Right lobe of liver (tissue), 6 donors: ENCODE measurements at regions not wholly inside any gene's neighbourhood (a gene's known extent, or its start where the extent isn't known, plus 50 kb on each side); places are given as distances from the start of the nearest gene placed in this dataset.

Experiments
- ATAC-seq, 4 donors: fragments of 200-7000 bp; cut with Tn5 transposase; one replicate each; pipeline ENCODE4 v1.9.1; 2020; ENCODE audit warnings: mild to moderate bottlenecking in 4 of 4, moderate library complexity in 4 of 4
- DNase-seq, 3 donors: peaks; one replicate each; pipeline ENCODE4 v3.0.0-alpha.2; 2020
- H3K27ac ChIP-seq, 3 donors: fragments of 200-600 bp; one replicate each; pipeline ENCODE4 v1.8.0; 2022
- H3K27me3 ChIP-seq, 2 donors: fragments of 200-600 bp; one replicate each; pipeline ENCODE4 v1.8.0; 2022
- H3K36me3 ChIP-seq, 4 donors: fragments of 200-600 bp; sonication (generic) in 1 of 4; one replicate each; pipeline versions ENCODE4 v1.5.1 to v1.8.0; 2017 to 2022; ENCODE audit warnings: control low read depth in 1 of 4
- H3K4me1 ChIP-seq, 4 donors: fragments of 200-600 bp; sonication (generic) in 1 of 4; one replicate each; pipeline versions ENCODE4 v1.5.1 to v1.8.0; 2017 to 2022; ENCODE audit warnings: control low read depth in 1 of 4
- H3K4me3 ChIP-seq, 3 donors: fragments of 200-600 bp; one replicate each; pipeline ENCODE4 v1.8.0; 2022
- H3K9me3 ChIP-seq, 4 donors: fragments of 200-600 bp; sonication (generic) in 1 of 4; one replicate each; pipeline versions ENCODE4 v1.5.1 to v1.8.0; 2017 to 2022; ENCODE audit warnings: control low read depth in 1 of 4
- CTCF ChIP-seq, 4 donors: fragments of 200-600 bp in 3 of 4; fragments of 450-650 bp in 1 of 4; IDR thresholded peaks; one replicate each; pipeline versions ENCODE4 v1.5.1 to v1.8.0; 2016 to 2022; ENCODE audit warnings: antibody characterized with exemption in 4 of 4, mild to moderate bottlenecking in 2 of 4
- POLR2A ChIP-seq: fragments of 450-650 bp; IDR thresholded peaks from one replicate; pipeline ENCODE4 v1.6.1; 2017; ENCODE audit warnings: antibody characterized with exemption, mild to moderate bottlenecking
- WGBS: methylation state at CpG from one replicate; pipeline ENCODE4 v1.1.6; 2018; ENCODE audit warnings: low coverage, low lambda C conversion rate; ENCODE audit not compliant: insufficient coverage; ENCODE audit errors: missing lambda C conversion rate; 5-methylcytosine and 5-hydroxymethylcytosine counted together
- intact Hi-C, 2 donors: fragments of 100-400 bp; cut with DNase I; formaldehyde crosslinking; loops; one replicate each; pipeline versions ENCODE4 v1.11.2 to v1.14.1; 2022
- donor health status: DM: no; HTN: yes; CAD: no.
- donor health status: DM: no; HTN: no; CAD: no.
- donor health status: DM: no; HTN: no; CAD: no.
- donor health status: DM: no; HTN: yes; CAD: no.
- donor health status: DM: no; HTN: yes; CAD: no.

DNA sequence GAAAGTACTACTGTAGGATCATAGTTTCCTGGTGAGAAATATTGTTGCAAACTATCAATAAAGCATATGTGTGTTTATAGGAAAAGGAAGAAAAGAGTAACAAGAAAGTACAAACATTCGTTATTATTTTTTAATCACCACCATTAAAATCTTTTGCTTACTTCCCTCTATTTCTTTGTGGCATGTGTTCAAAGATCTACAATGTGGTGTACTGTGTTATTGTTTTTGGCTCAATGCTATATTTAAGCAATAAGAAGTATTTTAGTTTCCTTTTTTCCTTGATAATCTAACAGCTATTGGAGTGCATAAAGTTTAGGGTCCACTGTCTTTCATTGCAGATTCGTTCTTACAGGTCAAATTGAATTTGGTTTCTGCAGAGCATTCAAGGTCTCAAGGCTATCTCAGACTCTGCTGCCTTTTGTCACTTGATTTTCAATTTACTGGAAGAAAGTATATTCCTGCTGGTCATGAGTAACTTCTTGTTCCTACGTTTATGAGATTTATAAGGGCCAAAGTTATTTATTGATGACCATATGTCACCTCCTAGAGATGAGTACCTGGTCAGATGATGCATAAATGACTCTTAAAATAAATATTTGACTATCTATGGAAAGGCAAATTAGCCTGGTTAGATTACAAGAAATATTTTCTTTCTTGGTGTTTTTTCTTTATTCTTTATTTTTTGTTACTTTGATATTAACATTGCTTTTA is 323.0 kb downstream of the TMEM167A start:
- Histone ChIP-seq H3K9me3 (no peaks in the 10 kb centered on the region), H3K4me3 (no peak overlapping the region), H3K4me1 (no peaks in the 10 kb centered on the region), H3K27ac (no peak overlapping the region), H3K27me3 (no peaks in the 10 kb centered on the region), H3K36me3 (no peaks in the 10 kb centered on the region)
- intact Hi-C loops, result no loop called here
- 47% methylated on average over 3 of the region's 3 CpGs for WGBS
- ATAC-seq, result no peak
- TF ChIP-seq CTCF (IDR thresholded peaks at IDR 0.05) (no peak), POLR2A (no peak)
- no peak for DNase-seq

DNA sequence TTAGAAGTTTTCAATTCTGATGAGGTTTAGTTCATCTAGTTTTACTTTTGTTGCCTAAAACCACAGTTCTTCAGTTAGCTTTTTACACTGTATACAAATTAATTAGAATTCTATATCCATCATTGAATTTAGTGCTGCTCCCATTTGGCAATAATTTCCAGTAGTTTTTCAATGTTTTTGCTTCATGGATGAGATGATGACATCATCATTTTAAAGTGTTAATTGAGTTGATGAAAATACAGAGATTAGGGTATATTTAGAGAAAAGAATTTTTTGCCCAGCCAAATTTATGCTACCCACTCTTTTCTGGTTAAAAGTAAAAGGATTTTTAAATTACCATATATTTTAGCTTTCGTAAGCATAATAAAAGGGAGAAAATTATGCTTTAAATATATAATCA is 323.8 kb downstream of the TMEM167A start:
- Histone ChIP-seq H3K27ac (no peak overlapping the region), H3K9me3 (no peaks in the 10 kb centered on the region), H3K4me3 (no peak overlapping the region), H3K36me3 (no peaks in the 10 kb centered on the region), H3K27me3 (no peaks in the 10 kb centered on the region), H3K4me1 (no peaks in the 10 kb centered on the region)
- no peak for TF ChIP-seq POLR2A
- no peak for TF ChIP-seq CTCF (IDR thresholded peaks at IDR 0.05)
- intact Hi-C loops, result no loop called here
- ATAC-seq, result no peak
- DNase-seq, result no peak
- 82% methylated on average over 1 of the region's 1 CpG for WGBS

DNA sequence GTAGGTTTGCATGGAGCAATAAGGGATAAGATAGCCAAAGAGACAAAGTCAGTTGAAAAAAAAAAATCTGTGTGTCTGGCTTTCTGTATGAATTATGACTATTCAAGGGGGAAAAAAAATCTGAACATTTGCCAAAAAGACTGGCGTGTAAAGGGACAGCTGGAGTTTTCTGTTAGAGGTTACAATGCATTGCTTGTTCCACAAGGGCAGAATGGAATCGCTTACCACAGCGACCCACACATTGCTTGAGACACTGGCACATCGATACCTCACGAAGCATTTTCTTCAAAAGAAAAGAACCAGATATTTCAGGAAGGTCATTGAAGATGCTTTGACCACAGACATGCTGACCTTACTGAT is 327.8 kb downstream of the TMEM167A start:
- Histone ChIP-seq H3K27ac (peak overlapping the region in 1 of 3 donors; percentile 14), H3K4me1 (no peaks in the 10 kb centered on the region), H3K9me3 (no peaks in the 10 kb centered on the region), H3K4me3 (no peak overlapping the region), H3K36me3 (no peaks in the 10 kb centered on the region), H3K27me3 (no peaks in the 10 kb centered on the region)
- ATAC-seq (no peak), DNase-seq (no peak)
- intact Hi-C loops, result no loop called here
- 51% methylated on average over 5 of the region's 5 CpGs for WGBS
- no peak for TF ChIP-seq CTCF (IDR thresholded peaks at IDR 0.05)
- TF ChIP-seq POLR2A, result no peak

GRCh38 chr5:82748688-82749460 is 328.3 kb downstream of the TMEM167A start:
- Histone ChIP-seq H3K4me3 (no peak overlapping the region), H3K36me3 (no peaks in the 10 kb centered on the region), H3K9me3 (no peaks in the 10 kb centered on the region), H3K27me3 (no peaks in the 10 kb centered on the region), H3K27ac (peak overlapping the region in 1 of 3 donors; percentile 14), H3K4me1 (no peaks in the 10 kb centered on the region)
- no peak for TF ChIP-seq POLR2A
- TF ChIP-seq CTCF (IDR thresholded peaks at IDR 0.05), result no peak
- intact Hi-C loops, result no loop called here
- DNase-seq (no peak), ATAC-seq (peak in 3 of 4 donors; percentile 13 to 53 (median 50))
- 35% methylated on average over 8 of the region's 8 CpGs for WGBS
